SK-N-SH (cell line): ENCODE measurements at regions not wholly inside any gene's neighbourhood (a gene's known extent, or its start where the extent isn't known, plus 50 kb on each side); places are given as distances from the start of the nearest gene placed in this dataset.

Source experiments
- CTCF ChIA-PET: fragments of 300-600, 350-600 bp; formaldehyde crosslinking; extraction: SDS; loops from one replicate; lab custom pipeline; 2021; lab: Yijun Ruan, JAX
- POLR2A ChIA-PET: fragments of 350-600 bp; sonication (Branson Sonifier 250); formaldehyde crosslinking; extraction: SDS; loops from one replicate; lab custom pipeline; 2020; ENCODE audit warnings: antibody characterized with exemption, inconsistent platforms; lab: Yijun Ruan, JAX
- DNase-seq: peaks from one replicate; pipeline ENCODE4 v3.0.0; 2012
- H2AFZ ChIP-seq: fragments of 200-600 bp; sonication (generic); 2 replicates; pipeline ENCODE4 v1.8.1; 2016; ENCODE audit warnings: antibody characterized with exemption, mild to moderate bottlenecking, low read depth
- H3F3A ChIP-seq: fragments of 200-600 bp; sonication (generic); replicated peaks from 2 replicates; pipeline ENCODE3; 2016; ENCODE audit warnings: antibody characterized with exemption, mild to moderate bottlenecking; ENCODE audit not compliant: insufficient read depth
- H3K27ac ChIP-seq, 2 experiments: fragments of 200-500 bp in 1 of 2; fragments of 200-600 bp in 1 of 2; sonication (Bioruptor generic) in 1 of 2; sonication (generic), shearing (Covaris generic) in 1 of 2; 2 replicates each; pipeline versions ENCODE4 v1.5.1 to v1.6.1; 2014 to 2016; ENCODE audit warnings: low read depth in 2 of 2, inconsistent platforms in 1 of 2, low read length in 1 of 2, mild to moderate bottlenecking in 1 of 2, mixed read lengths in 1 of 2
- H3K27me3 ChIP-seq: fragments of 200-600 bp; sonication (generic), shearing (Covaris generic); 2 replicates; pipeline ENCODE4 v1.6.1; 2016; ENCODE audit warnings: mixed run types; ENCODE audit not compliant: insufficient read depth
- H3K36me3 ChIP-seq, 2 experiments: fragments of 200-500 bp in 1 of 2; fragments of 200-600 bp in 1 of 2; sonication (Bioruptor generic) in 1 of 2; sonication (generic) in 1 of 2; replicated peaks in 1 of 2; 2 replicates each; pipeline versions ENCODE3 to v1.5.1; 2014 to 2016; ENCODE audit warnings: low read length in 1 of 2, mild to moderate bottlenecking in 1 of 2; ENCODE audit not compliant: insufficient read depth in 2 of 2, control insufficient read depth in 1 of 2
- H3K4me1 ChIP-seq, 2 experiments: fragments of 200-500 bp in 1 of 2; fragments of 200-600 bp in 1 of 2; sonication (Bioruptor generic) in 1 of 2; sonication (generic), shearing (Covaris generic) in 1 of 2; 2 replicates each; pipeline versions ENCODE4 v1.5.1 to v1.6.1; 2014 to 2016; ENCODE audit warnings: low read depth in 1 of 2, low read length in 1 of 2, mixed run types in 1 of 2; ENCODE audit not compliant: insufficient read depth in 2 of 2, control insufficient read depth in 1 of 2
- H3K4me2 ChIP-seq: fragments of 200-600 bp; sonication (generic), shearing (Covaris generic); 2 replicates; pipeline ENCODE4 v1.6.1; 2017; ENCODE audit warnings: mixed run types
- H3K4me3 ChIP-seq, 2 experiments: fragments of 200-500 bp in 1 of 2; fragments of 200-600 bp in 1 of 2; sonication (Bioruptor generic) in 1 of 2; sonication (generic), shearing (Covaris generic) in 1 of 2; 2 replicates each; pipeline versions ENCODE4 v1.5.1 to v1.8.1; 2014 to 2016; ENCODE audit warnings: low read depth in 2 of 2, inconsistent platforms in 1 of 2, low read length in 1 of 2, mild to moderate bottlenecking in 1 of 2, mixed read lengths in 1 of 2, moderate library complexity in 1 of 2
- H3K79me2 ChIP-seq: fragments of 200-600 bp; sonication (generic); 2 replicates; pipeline ENCODE4 v1.8.1; 2017; ENCODE audit warnings: mild to moderate bottlenecking; ENCODE audit not compliant: insufficient read depth
- H3K9ac ChIP-seq: fragments of 200-600 bp; sonication (generic); 2 replicates; pipeline ENCODE4 v1.6.1; 2017; ENCODE audit warnings: mixed run types
- H3K9me2 ChIP-seq: fragments of 200-600 bp; sonication (generic); 2 replicates; pipeline ENCODE4 v1.6.1; 2017; ENCODE audit warnings: mixed run types
- H3K9me3 ChIP-seq: fragments of 200-600 bp; sonication (generic); 2 replicates; pipeline ENCODE4 v1.6.1; 2017; ENCODE audit warnings: mixed run types, mild to moderate bottlenecking, moderate library complexity
- H4K20me1 ChIP-seq: fragments of 200-600 bp; sonication (generic); 2 replicates; pipeline ENCODE4 v1.6.1; 2017; ENCODE audit warnings: mild to moderate bottlenecking, mixed run types; ENCODE audit not compliant: insufficient read depth
- CHD2 ChIP-seq: fragments of 150-350 bp; IDR thresholded peaks from 2 replicates; pipeline ENCODE4 v1.6.1; 2018; ENCODE audit warnings: low read length; ENCODE audit not compliant: partially characterized antibody
- ELF1 ChIP-seq: IDR thresholded peaks from 2 replicates; pipeline ENCODE4 v1.4.0; 2012
- EP300 ChIP-seq, 2 experiments: IDR thresholded peaks; 2 replicates each; pipeline versions ENCODE4 v1.4.0 to v1.6.1; 2012; ENCODE audit warnings: borderline replicate concordance in 1 of 2, low read depth in 1 of 2, low read length in 1 of 2
- FOXM1 ChIP-seq: IDR thresholded peaks from 2 replicates; pipeline ENCODE4 v1.4.0; 2012; ENCODE audit warnings: low read depth, mild to moderate bottlenecking
- GATA2 ChIP-seq: sonication (generic); formaldehyde crosslinking; IDR thresholded peaks from 2 replicates; pipeline ENCODE4 v1.5.0; 2020; ENCODE audit warnings: mild to moderate bottlenecking, missing genetic modification reagents
- NFIC ChIP-seq: IDR thresholded peaks from 2 replicates; pipeline ENCODE4 v1.4.0; 2012; ENCODE audit warnings: borderline replicate concordance
- POLR2AphosphoS5 ChIP-seq: IDR thresholded peaks from 2 replicates; pipeline ENCODE4 v1.6.1; 2012; ENCODE audit warnings: low read depth, low read length
- RXRA ChIP-seq: IDR thresholded peaks from 2 replicates; pipeline ENCODE4 v1.4.0; 2012; ENCODE audit warnings: low read depth, mild to moderate bottlenecking, borderline replicate concordance
- SMC3 ChIP-seq: IDR thresholded peaks from 2 replicates; pipeline ENCODE4 v1.6.1; 2012; ENCODE audit warnings: low read depth, low read length, improper control_type of control experiment
- TEAD4 ChIP-seq: IDR thresholded peaks from 2 replicates; pipeline ENCODE4 v1.4.0; 2012; ENCODE audit warnings: mild to moderate bottlenecking, borderline replicate concordance; ENCODE audit not compliant: insufficient read depth
- YY1 ChIP-seq: IDR thresholded peaks from 2 replicates; pipeline ENCODE4 v1.4.0; 2012; ENCODE audit warnings: low read depth, mild to moderate bottlenecking
- WGBS: methylation state at CpG from one replicate; pipeline ENCODE4 v1.1.6; 2017; ENCODE audit warnings: low lambda C conversion rate; 5-methylcytosine and 5-hydroxymethylcytosine counted together
- TF ChIP-seq, protein P1 (sequence below): IDR thresholded peaks from 2 replicates; pipeline ENCODE4 v1.4.0; 2012; ENCODE audit warnings: low read depth
- TF ChIP-seq, protein P2 (sequence below): IDR thresholded peaks from 2 replicates; pipeline ENCODE4 v1.4.0; 2012; ENCODE audit warnings: low read depth, borderline replicate concordance
- TF ChIP-seq, protein P3 (sequence below): fragments of 150-350 bp; IDR thresholded peaks from 2 replicates; pipeline ENCODE4 v1.6.1; 2016; ENCODE audit warnings: mild to moderate bottlenecking, low read depth, low read length
- TF ChIP-seq, protein P4 (sequence below): IDR thresholded peaks from 2 replicates; pipeline ENCODE4 v1.6.1; 2012; ENCODE audit warnings: mild to moderate bottlenecking, low read depth, low read length, moderate library complexity
- TF ChIP-seq, protein P5 (sequence below): IDR thresholded peaks from 2 replicates; pipeline ENCODE4 v1.4.0; 2012; ENCODE audit warnings: low read depth, borderline replicate concordance

DNA sequence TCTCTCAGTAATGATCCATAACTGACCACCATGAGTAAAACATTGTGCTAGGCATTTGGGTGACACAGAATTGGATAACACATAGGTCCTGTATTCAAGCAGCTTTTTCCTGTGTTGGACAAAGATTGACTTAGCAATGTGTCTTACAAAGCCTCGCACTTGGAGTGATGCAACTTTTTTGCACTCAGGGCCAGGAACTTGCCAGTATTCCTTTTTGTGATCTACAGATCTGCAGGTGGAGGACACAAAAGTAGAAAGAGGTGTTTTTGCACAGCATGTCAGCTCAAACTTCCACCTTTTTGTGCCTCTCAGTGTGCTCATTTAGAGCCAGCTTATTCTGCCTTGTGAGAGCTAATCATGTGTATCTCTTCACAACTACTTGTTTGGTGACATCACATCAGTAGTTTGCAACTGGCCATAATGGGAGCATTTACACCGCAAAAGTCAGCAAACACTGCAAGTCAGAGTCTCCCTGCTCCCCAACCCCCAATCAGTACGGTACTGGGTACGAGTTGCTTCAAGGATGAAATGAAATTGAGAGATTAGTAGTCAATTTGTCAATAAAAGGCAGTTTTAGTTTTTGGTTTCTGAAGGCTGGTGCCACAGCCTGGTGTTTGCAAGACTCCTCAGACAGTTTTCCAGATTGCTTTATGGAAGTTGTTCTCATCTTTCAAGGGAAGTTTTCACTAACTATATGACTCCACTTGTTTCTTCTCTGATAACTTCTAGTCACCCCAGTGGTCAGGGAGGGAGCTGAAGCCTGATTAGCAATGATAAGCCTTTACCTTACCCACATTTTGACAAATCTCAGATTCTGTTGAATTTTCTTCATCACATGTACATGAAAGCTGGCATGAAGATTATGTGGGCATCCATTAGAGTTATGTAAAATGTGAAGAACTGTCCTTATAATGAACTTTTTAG is 149.1 kb downstream of the PDCD6IP start:
- DNase-seq = no peak
- Histone ChIP-seq H3K36me3 (no peaks in the 10 kb centered on the region), H3K4me2 (no peak overlapping the region), H3K4me3 (no peak overlapping the region), H3K27me3 (no peaks in the 10 kb centered on the region; the same call in 1 of the 2 replicates), H2AFZ (no peak overlapping the region), H3K9me3 (no peaks in the 10 kb centered on the region), H3K4me1 (peaks cover 2 to 4% of the 10 kb centered on the region in 2 experiments; a peak in 2 of 4 replicates), H3K9me2 (no peaks in the 10 kb centered on the region), H3F3A (no peaks in the 10 kb centered on the region), H3K27ac (no peak overlapping the region), H4K20me1 (no peaks in the 10 kb centered on the region), H3K9ac (no peak overlapping the region), H3K79me2 (no peaks in the 10 kb centered on the region)
- ChIA-PET POLR2A (no interaction called here), CTCF (interaction anchor here (1.0 to 3.7 kb wide), 3 partner anchors 9 to 64 kb away, joined by 4 to 7 read pairs (median 6); no protein-coding TSS in a partner anchor)
- WGBS = 29% methylated on average over 4 of the region's 4 CpGs
- TF ChIP-seq, protein P1, sequence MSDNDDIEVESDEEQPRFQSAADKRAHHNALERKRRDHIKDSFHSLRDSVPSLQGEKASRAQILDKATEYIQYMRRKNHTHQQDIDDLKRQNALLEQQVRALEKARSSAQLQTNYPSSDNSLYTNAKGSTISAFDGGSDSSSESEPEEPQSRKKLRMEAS = no peak
- TF ChIP-seq FOXM1 = no peak
- no peak for TF ChIP-seq SMC3
- TF ChIP-seq POLR2AphosphoS5 = no peak
- TF ChIP-seq CHD2 = no peak
- TF ChIP-seq, protein P2, sequence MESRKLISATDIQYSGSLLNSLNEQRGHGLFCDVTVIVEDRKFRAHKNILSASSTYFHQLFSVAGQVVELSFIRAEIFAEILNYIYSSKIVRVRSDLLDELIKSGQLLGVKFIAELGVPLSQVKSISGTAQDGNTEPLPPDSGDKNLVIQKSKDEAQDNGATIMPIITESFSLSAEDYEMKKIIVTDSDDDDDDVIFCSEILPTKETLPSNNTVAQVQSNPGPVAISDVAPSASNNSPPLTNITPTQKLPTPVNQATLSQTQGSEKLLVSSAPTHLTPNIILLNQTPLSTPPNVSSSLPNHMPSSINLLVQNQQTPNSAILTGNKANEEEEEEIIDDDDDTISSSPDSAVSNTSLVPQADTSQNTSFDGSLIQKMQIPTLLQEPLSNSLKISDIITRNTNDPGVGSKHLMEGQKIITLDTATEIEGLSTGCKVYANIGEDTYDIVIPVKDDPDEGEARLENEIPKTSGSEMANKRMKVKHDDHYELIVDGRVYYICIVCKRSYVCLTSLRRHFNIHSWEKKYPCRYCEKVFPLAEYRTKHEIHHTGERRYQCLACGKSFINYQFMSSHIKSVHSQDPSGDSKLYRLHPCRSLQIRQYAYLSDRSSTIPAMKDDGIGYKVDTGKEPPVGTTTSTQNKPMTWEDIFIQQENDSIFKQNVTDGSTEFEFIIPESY = no peak
- no peak for TF ChIP-seq EP300 (IDR thresholded peaks at IDR 0.05; ENCODE audit: borderline replicate concordance in 1 of 2, low read depth in 1 of 2, low read length in 1 of 2)
- TF ChIP-seq NFIC = no peak
- TF ChIP-seq, protein P3, sequence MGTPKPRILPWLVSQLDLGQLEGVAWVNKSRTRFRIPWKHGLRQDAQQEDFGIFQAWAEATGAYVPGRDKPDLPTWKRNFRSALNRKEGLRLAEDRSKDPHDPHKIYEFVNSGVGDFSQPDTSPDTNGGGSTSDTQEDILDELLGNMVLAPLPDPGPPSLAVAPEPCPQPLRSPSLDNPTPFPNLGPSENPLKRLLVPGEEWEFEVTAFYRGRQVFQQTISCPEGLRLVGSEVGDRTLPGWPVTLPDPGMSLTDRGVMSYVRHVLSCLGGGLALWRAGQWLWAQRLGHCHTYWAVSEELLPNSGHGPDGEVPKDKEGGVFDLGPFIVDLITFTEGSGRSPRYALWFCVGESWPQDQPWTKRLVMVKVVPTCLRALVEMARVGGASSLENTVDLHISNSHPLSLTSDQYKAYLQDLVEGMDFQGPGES = no peak

DNA sequence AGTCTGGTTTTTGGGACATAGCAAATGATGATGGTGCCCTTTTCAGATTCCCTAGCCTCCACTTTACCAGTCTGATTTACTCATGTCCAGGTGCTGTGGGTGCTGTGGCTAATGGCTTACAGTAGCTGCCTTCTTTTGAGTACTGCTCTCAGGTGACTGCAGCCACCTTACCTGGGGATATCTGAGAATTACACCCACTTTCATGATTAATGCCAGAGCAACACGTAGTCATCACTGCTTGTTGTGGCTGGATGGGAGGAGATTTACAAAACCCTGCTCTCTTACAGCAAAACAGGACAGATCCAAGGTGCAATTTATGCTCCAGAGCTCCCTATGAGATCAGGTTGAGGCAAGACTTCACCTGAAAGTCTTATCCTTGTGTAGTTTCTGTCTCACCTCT is 150.6 kb downstream of the PDCD6IP start:
- WGBS = 0% methylated on average over 1 of the region's 1 CpG
- no peak overlapping the region for H3K4me2 ChIP-seq
- no peaks in the 10 kb centered on the region for H3K79me2 ChIP-seq
- POLR2A ChIA-PET = no interaction called here
- no peak for DNase-seq
- no peak overlapping the region for H2AFZ ChIP-seq
- CTCF ChIA-PET = interaction anchor here (1.0 to 3.7 kb wide), 3 partner anchors 8 to 66 kb away, joined by 3 to 7 read pairs (median 6); no protein-coding TSS in a partner anchor
- H3K4me3 ChIP-seq = no peak overlapping the region
- H3F3A ChIP-seq = no peaks in the 10 kb centered on the region
- no peaks in the 10 kb centered on the region; the same call in 1 of the 2 replicates for H3K27me3 ChIP-seq
- H3K9ac ChIP-seq = no peak overlapping the region
- no peaks in the 10 kb centered on the region for H3K9me3 ChIP-seq
- H3K36me3 ChIP-seq = no peaks in the 10 kb centered on the region
- H3K4me1 ChIP-seq = no peaks in the 10 kb centered on the region
- H3K27ac ChIP-seq = no peak overlapping the region
- H4K20me1 ChIP-seq = no peaks in the 10 kb centered on the region
- H3K9me2 ChIP-seq = no peaks in the 10 kb centered on the region
- TF ChIP-seq, protein P4, sequence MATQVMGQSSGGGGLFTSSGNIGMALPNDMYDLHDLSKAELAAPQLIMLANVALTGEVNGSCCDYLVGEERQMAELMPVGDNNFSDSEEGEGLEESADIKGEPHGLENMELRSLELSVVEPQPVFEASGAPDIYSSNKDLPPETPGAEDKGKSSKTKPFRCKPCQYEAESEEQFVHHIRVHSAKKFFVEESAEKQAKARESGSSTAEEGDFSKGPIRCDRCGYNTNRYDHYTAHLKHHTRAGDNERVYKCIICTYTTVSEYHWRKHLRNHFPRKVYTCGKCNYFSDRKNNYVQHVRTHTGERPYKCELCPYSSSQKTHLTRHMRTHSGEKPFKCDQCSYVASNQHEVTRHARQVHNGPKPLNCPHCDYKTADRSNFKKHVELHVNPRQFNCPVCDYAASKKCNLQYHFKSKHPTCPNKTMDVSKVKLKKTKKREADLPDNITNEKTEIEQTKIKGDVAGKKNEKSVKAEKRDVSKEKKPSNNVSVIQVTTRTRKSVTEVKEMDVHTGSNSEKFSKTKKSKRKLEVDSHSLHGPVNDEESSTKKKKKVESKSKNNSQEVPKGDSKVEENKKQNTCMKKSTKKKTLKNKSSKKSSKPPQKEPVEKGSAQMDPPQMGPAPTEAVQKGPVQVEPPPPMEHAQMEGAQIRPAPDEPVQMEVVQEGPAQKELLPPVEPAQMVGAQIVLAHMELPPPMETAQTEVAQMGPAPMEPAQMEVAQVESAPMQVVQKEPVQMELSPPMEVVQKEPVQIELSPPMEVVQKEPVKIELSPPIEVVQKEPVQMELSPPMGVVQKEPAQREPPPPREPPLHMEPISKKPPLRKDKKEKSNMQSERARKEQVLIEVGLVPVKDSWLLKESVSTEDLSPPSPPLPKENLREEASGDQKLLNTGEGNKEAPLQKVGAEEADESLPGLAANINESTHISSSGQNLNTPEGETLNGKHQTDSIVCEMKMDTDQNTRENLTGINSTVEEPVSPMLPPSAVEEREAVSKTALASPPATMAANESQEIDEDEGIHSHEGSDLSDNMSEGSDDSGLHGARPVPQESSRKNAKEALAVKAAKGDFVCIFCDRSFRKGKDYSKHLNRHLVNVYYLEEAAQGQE = no peak
- TF ChIP-seq YY1 = no peak
- TF ChIP-seq, protein P3 = no peak
- no peak for TF ChIP-seq NFIC
- TF ChIP-seq SMC3 = no peak
- TF ChIP-seq EP300 (IDR thresholded peaks at IDR 0.05; ENCODE audit: borderline replicate concordance in 1 of 2, low read depth in 1 of 2, low read length in 1 of 2) = no peak
- TF ChIP-seq ELF1 = no peak
- TF ChIP-seq GATA2 (CRISPR knock-in tag) = no peak
- TF ChIP-seq TEAD4 = no peak
- TF ChIP-seq FOXM1 = no peak
- no peak for TF ChIP-seq RXRA
- TF ChIP-seq, protein P5, sequence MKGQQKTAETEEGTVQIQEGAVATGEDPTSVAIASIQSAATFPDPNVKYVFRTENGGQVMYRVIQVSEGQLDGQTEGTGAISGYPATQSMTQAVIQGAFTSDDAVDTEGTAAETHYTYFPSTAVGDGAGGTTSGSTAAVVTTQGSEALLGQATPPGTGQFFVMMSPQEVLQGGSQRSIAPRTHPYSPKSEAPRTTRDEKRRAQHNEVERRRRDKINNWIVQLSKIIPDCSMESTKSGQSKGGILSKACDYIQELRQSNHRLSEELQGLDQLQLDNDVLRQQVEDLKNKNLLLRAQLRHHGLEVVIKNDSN = no peak
